Mucosa of descending colon (tissue), 3 donors: ENCODE measurements at regions not wholly inside any gene's neighbourhood (a gene's known extent, or its start where the extent isn't known, plus 50 kb on each side); places are given as distances from the start of the nearest gene placed in this dataset.

Experiments
- ATAC-seq: fragments of 200-7000 bp; cut with Tn5 transposase; one replicate; pipeline ENCODE4 v1.9.1; 2020; ENCODE audit warnings: mild to moderate bottlenecking, moderate library complexity
- DNase-seq, 3 donors: peaks; one replicate each; pipeline ENCODE4 v3.0.0-alpha.2; 2020
- H3K36me3 ChIP-seq: fragments of 200-600 bp; one replicate; pipeline ENCODE4 v1.8.0; 2021; ENCODE audit warnings: low read depth, mild to moderate bottlenecking
- H3K4me1 ChIP-seq: fragments of 200-600 bp; one replicate; pipeline ENCODE4 v1.8.0; 2021; ENCODE audit warnings: low read depth, mild to moderate bottlenecking
- H3K4me3 ChIP-seq: fragments of 200-600 bp; one replicate; pipeline ENCODE4 v1.8.0; 2021; ENCODE audit warnings: mild to moderate bottlenecking
- H3K9me3 ChIP-seq: fragments of 200-600 bp; one replicate; pipeline ENCODE4 v1.8.0; 2021; ENCODE audit warnings: mild to moderate bottlenecking
- intact Hi-C, 2 donors: fragments of 100-400 bp; cut with DNase I in 1 of 2; cut with micrococcal nuclease in 1 of 2; formaldehyde crosslinking; loops; one replicate each; pipeline versions ENCODE4 v1.11.0 to v1.11.1; 2022; cut with DNase I, micrococcal nuclease
- TF ChIP-seq, protein P1 (sequence below): fragments of 200-600 bp; IDR thresholded peaks from one replicate; pipeline ENCODE4 v1.8.0; 2022; ENCODE audit warnings: antibody characterized with exemption, mild to moderate bottlenecking
- donor health status: DM: no; HTN: no; CAD: no; lungs with moderate emphysema.
- donor health status: DM: no; HTN: no; CAD: no.
- donor health status: DM: no; HTN: yes; CAD: no.

GRCh38 chr20:59425572-59425971, 125.2 kb downstream of the EDN3 start:
- no peak for DNase-seq
- ATAC-seq = no peak
- Histone ChIP-seq H3K9me3 (no peaks in the 10 kb centered on the region), H3K36me3 (no peaks in the 10 kb centered on the region), H3K4me3 (no peak overlapping the region), H3K4me1 (no peaks in the 10 kb centered on the region)
- intact Hi-C loops = no loop called here
- TF ChIP-seq, protein P1, sequence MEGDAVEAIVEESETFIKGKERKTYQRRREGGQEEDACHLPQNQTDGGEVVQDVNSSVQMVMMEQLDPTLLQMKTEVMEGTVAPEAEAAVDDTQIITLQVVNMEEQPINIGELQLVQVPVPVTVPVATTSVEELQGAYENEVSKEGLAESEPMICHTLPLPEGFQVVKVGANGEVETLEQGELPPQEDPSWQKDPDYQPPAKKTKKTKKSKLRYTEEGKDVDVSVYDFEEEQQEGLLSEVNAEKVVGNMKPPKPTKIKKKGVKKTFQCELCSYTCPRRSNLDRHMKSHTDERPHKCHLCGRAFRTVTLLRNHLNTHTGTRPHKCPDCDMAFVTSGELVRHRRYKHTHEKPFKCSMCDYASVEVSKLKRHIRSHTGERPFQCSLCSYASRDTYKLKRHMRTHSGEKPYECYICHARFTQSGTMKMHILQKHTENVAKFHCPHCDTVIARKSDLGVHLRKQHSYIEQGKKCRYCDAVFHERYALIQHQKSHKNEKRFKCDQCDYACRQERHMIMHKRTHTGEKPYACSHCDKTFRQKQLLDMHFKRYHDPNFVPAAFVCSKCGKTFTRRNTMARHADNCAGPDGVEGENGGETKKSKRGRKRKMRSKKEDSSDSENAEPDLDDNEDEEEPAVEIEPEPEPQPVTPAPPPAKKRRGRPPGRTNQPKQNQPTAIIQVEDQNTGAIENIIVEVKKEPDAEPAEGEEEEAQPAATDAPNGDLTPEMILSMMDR = no peak

- Histone ChIP-seq H3K9me3 (no peaks in the 10 kb centered on the region), H3K4me3 (no peak overlapping the region), H3K4me1 (no peaks in the 10 kb centered on the region), H3K36me3 (no peaks in the 10 kb centered on the region)
- TF ChIP-seq, protein P1 = no peak
- no peak for ATAC-seq
- DNase-seq = no peak
- intact Hi-C loops = no loop called here
These were observed 127.6 kb downstream of the EDN3 start for GRCh38 chr20:59428006-59428405.

GRCh38 chr20:59428441-59429205, 128.2 kb downstream of the EDN3 start:
- TF ChIP-seq, protein P1 = no peak
- intact Hi-C loops = no loop called here
- Histone ChIP-seq H3K4me1 (no peaks in the 10 kb centered on the region), H3K36me3 (no peaks in the 10 kb centered on the region), H3K4me3 (no peak overlapping the region), H3K9me3 (no peaks in the 10 kb centered on the region)
- no peak for ATAC-seq
- no peak for DNase-seq

GRCh38 chr20:59429396-59429795, 129.0 kb downstream of the EDN3 start:
- DNase-seq (no peak), ATAC-seq (no peak)
- Histone ChIP-seq H3K4me3 (no peak overlapping the region), H3K9me3 (no peaks in the 10 kb centered on the region), H3K4me1 (no peaks in the 10 kb centered on the region), H3K36me3 (no peaks in the 10 kb centered on the region)
- TF ChIP-seq, protein P1 = no peak
- intact Hi-C loops = no loop called here

DNA sequence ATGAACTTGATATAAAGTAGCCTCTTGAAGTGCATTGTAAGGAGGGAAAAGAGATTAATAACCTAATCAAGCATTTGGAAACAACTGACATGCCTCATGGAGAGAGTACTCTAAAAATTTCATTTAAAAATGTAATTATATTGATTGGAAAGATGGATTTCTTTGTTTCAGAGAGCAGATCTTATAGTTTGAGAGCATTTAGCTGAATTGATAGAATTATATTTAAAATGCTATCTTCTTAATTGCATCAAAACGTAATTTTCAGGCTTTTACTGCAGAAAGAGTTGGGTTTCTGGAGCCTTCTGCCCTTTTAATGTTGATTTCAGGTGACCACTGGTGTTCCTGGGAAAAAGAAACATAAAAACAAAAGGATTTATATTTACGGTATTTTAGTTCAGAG, 130.6 kb downstream of the EDN3 start:
- intact Hi-C loops = no loop called here
- no peak overlapping the region for H3K4me3 ChIP-seq
- ATAC-seq = no peak
- no peak for DNase-seq
- no peaks in the 10 kb centered on the region for H3K9me3 ChIP-seq
- TF ChIP-seq, protein P1 = no peak
- H3K36me3 ChIP-seq = no peaks in the 10 kb centered on the region
- H3K4me1 ChIP-seq = peaks cover 3% of the 10 kb centered on the region

DNA sequence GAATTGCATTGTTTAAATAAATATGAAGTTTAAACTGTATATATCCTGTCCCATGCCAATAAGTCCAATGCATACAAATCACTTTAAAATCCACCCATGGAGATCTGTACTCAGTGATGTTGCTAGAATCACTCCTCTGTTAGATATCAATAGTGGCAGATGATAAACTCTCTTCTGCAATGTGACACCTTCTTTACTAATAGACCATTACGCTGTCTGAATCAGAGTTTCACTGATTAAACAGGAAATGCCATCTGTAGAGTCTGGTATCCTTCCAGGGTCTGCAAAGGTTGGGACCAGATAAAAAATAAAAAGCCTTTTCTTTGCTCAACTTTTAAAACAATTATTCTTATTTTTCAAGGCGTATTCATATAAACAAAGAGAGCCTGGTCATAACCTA, 134.5 kb downstream of the EDN3 start:
- no peak for DNase-seq
- no peak for ATAC-seq
- H3K4me3 ChIP-seq = no peak overlapping the region
- no peaks in the 10 kb centered on the region for H3K36me3 ChIP-seq
- peaks cover 3% of the 10 kb centered on the region for H3K4me1 ChIP-seq
- TF ChIP-seq, protein P1 = no peak
- intact Hi-C loops = no loop called here
- no peaks in the 10 kb centered on the region for H3K9me3 ChIP-seq
